PC-9 (cell line): ENCODE measurements at regions not wholly inside any gene's neighbourhood (a gene's known extent, or its start where the extent isn't known, plus 50 kb on each side); places are given as distances from the start of the nearest gene placed in this dataset.
"Not testable (repeated sequence)": the region's sequence is repeated elsewhere in the genome, so short reads cannot be mapped to it uniquely, and the experiment has no call there.

Source experiments
- BruUV-seq: library from RNA; stranded (reverse); fragments of 400-500 nt; replicated peaks from 2 replicates; lab custom pipeline; 2021; lab: Mats Ljungman, UMichigan
- CTCF ChIA-PET: fragments of 300-600 bp; sonication (Branson Sonifier 250); formaldehyde crosslinking; loops from one replicate; lab custom pipeline; 2022; ENCODE audit warnings: antibody characterized with exemption; lab: Charles Lee
- POLR2A ChIA-PET: fragments of 300-600 bp; sonication (Branson Sonifier 250); formaldehyde crosslinking; loops from one replicate; lab custom pipeline; 2022; ENCODE audit warnings: antibody characterized with exemption; ENCODE audit not compliant: unreplicated experiment; lab: Charles Lee
- DNase-seq, 2 experiments: peaks; one replicate each; pipeline versions ENCODE4 v3.0.0 to v3.0.0-alpha.2; 2015 to 2022; ENCODE audit warnings: mixed read lengths in 1 of 2
- H2AFZ ChIP-seq: fragments of 200-600 bp; sonication (generic); 2 replicates; pipeline ENCODE4 v1.8.1; 2017; ENCODE audit warnings: antibody characterized with exemption
- H3F3A ChIP-seq: fragments of 200-600 bp; sonication (generic); 2 replicates; pipeline ENCODE4 v1.8.1; 2017; ENCODE audit warnings: antibody characterized with exemption, mild to moderate bottlenecking, low read depth; ENCODE audit not compliant: insufficient read depth
- H3K27ac ChIP-seq: fragments of 200-600 bp; sonication (generic); 2 replicates; pipeline ENCODE4 v1.6.1; 2016; ENCODE audit warnings: mixed run types
- H3K27me3 ChIP-seq: fragments of 200-600 bp; sonication (generic); 2 replicates; pipeline ENCODE4 v1.6.1; 2016; ENCODE audit warnings: low read depth, mixed run types; ENCODE audit not compliant: insufficient read depth
- H3K36me3 ChIP-seq: fragments of 200-600 bp; sonication (generic); 2 replicates; pipeline ENCODE4 v1.6.1; 2016; ENCODE audit warnings: low read depth, mixed run types
- H3K4me1 ChIP-seq: fragments of 200-600 bp; sonication (generic); replicated peaks from 2 replicates; pipeline ENCODE4 v1.6.1; 2016; ENCODE audit warnings: mixed run types; ENCODE audit not compliant: insufficient read depth
- H3K4me2 ChIP-seq: fragments of 200-600 bp; sonication (generic); 2 replicates; pipeline ENCODE4 v1.6.1; 2017; ENCODE audit warnings: mixed run types
- H3K4me3 ChIP-seq: fragments of 200-600 bp; sonication (generic); 2 replicates; pipeline ENCODE4 v1.6.1; 2016; ENCODE audit warnings: mixed run types
- H3K79me2 ChIP-seq: fragments of 200-600 bp; sonication (generic); 2 replicates; pipeline ENCODE4 v1.6.1; 2017; ENCODE audit warnings: low read depth, mixed run types
- H3K9me2 ChIP-seq: fragments of 200-600 bp; sonication (generic); 2 replicates; pipeline ENCODE4 v1.8.1; 2017; ENCODE audit warnings: mild to moderate bottlenecking; ENCODE audit not compliant: insufficient read depth
- H3K9me3 ChIP-seq: fragments of 200-600 bp; sonication (generic); 2 replicates; pipeline ENCODE4 v1.8.1; 2016; ENCODE audit warnings: low read depth; ENCODE audit not compliant: insufficient read depth
- H4K20me1 ChIP-seq: fragments of 200-600 bp; sonication (generic); 2 replicates; pipeline ENCODE4 v1.8.1; 2017; ENCODE audit not compliant: insufficient read depth
- EZH2 ChIP-seq: fragments of 200-600 bp; sonication (generic); IDR thresholded peaks from 2 replicates; pipeline ENCODE4 v1.8.0; 2017; ENCODE audit warnings: antibody characterized with exemption, low read depth
- intact Hi-C: fragments of 100-400 bp; cut with micrococcal nuclease; formaldehyde crosslinking; loops from one replicate; pipeline ENCODE4 v1.10.0; 2022; ENCODE audit not compliant: unreplicated experiment
- TF ChIP-seq, protein P1 (sequence below): fragments of 200-600 bp; sonication (generic); conservative IDR thresholded peaks from 2 replicates; pipeline ENCODE4 v1.6.1; 2017; ENCODE audit warnings: mixed run types, antibody characterized with exemption, mild to moderate bottlenecking, moderate library complexity

DNA sequence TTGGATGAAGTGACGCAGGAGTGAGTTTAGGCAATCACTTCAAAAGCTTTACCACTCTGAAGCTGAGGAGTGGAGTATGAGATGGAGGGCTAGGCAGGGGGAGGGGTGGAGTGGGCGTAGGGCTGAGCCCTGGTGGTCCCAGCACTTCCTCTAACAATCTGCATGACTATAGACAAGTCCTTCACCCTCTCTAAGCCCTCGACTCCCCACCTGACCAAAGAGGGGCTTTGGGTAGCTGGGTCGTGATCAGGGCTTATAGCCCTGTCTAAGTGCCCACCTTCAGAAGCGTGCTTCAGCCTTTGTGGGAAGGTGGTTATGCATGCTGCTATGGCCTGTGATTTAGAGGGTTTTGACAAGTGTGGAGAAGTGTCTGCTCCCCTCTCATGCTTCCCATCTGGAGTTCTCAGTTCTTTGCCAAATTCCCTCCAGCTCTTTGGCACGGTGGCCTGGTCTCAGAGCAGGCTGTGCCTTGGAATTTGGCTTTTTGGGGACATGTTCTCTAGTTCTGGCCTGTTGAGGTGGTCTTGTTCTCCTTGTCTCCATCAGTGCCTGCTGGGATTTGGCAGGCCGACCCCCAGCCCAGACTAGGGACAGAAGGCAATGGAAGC, 53.0 kb downstream of the ACTBL2 start:
- no peak overlapping the region for H3K27ac ChIP-seq
- H4K20me1 ChIP-seq: no peaks in the 10 kb centered on the region
- H3F3A ChIP-seq: peaks cover 6% of the 10 kb centered on the region; the same call in 1 of the 2 replicates
- no peak overlapping the region for H3K4me3 ChIP-seq
- no peak for DNase-seq
- TF ChIP-seq, protein P1, sequence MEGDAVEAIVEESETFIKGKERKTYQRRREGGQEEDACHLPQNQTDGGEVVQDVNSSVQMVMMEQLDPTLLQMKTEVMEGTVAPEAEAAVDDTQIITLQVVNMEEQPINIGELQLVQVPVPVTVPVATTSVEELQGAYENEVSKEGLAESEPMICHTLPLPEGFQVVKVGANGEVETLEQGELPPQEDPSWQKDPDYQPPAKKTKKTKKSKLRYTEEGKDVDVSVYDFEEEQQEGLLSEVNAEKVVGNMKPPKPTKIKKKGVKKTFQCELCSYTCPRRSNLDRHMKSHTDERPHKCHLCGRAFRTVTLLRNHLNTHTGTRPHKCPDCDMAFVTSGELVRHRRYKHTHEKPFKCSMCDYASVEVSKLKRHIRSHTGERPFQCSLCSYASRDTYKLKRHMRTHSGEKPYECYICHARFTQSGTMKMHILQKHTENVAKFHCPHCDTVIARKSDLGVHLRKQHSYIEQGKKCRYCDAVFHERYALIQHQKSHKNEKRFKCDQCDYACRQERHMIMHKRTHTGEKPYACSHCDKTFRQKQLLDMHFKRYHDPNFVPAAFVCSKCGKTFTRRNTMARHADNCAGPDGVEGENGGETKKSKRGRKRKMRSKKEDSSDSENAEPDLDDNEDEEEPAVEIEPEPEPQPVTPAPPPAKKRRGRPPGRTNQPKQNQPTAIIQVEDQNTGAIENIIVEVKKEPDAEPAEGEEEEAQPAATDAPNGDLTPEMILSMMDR: no peak
- TF ChIP-seq EZH2: no peak
- no peak overlapping the region for H2AFZ ChIP-seq
- no TSS peak for BruUV-seq
- H3K79me2 ChIP-seq: no peaks in the 10 kb centered on the region
- intact Hi-C loops: no loop called here
- no peaks in the 10 kb centered on the region for H3K36me3 ChIP-seq
- peaks cover 11% of the 10 kb centered on the region for H3K4me1 ChIP-seq
- POLR2A ChIA-PET: no interaction called here
- H3K9me3 ChIP-seq: peaks cover 32% of the 10 kb centered on the region
- H3K9me2 ChIP-seq: no peaks in the 10 kb centered on the region
- no peaks in the 10 kb centered on the region for H3K27me3 ChIP-seq
- CTCF ChIA-PET: no interaction called here
- no peak overlapping the region for H3K4me2 ChIP-seq

DNA sequence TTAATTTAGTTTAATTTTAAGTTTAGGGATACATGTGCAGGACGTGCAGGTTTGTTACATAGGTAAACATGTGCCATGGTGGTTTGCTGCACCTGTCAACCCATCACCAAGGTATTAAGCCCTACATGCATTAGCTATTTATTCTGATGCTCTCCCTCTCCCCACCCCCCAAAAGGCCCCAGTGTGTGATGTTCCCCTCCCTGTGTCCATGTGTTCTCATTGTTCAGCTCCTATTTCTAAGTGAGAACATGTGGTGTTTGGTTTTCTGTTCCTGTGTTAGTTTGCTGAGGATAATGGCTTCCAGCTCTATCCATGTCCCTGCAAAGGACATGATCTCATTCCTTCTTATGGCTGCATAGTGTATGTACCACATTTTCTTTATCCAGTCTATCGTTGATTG, 53.6 kb downstream of the ACTBL2 start:
- CTCF ChIA-PET, H3K4me3 ChIP-seq, H3K36me3 ChIP-seq, H4K20me1 ChIP-seq, BruUV-seq, H3K79me2 ChIP-seq, DNase-seq, intact Hi-C loops, H3K4me2 ChIP-seq, H2AFZ ChIP-seq, H3K4me1 ChIP-seq, POLR2A ChIA-PET, H3F3A ChIP-seq, H3K27me3 ChIP-seq, H3K9me2 ChIP-seq, H3K27ac ChIP-seq: not testable (repeated sequence)
- H3K9me3 ChIP-seq: peaks cover 27% of the 10 kb centered on the region

DNA sequence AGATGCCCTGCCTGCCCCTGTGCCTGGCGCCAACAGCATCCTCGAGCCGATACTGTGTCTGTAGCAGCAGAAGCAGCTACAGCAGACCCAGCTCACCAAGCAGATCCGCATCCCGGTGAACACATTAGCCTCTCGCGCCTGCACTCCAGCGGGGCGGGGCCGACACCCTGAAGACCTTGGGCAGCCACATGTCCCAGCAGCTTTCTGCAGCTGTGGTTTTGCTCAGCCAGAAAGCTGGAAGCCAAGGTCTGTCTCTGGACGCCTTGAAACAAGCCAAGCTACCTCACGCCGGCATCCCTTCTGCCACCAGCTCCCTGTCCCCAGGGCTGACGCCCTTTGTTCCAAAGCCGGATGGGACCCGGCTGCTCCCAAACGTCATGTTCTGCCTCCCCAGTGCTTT, 59.6 kb downstream of the ACTBL2 start:
- intact Hi-C loops: no loop called here
- ChIA-PET POLR2A (no interaction called here), CTCF (no interaction called here)
- TF ChIP-seq EZH2: no peak
- TF ChIP-seq, protein P1: no peak
- Histone ChIP-seq H3K79me2 (no peaks in the 10 kb centered on the region), H3K9me3 (peaks cover 7% of the 10 kb centered on the region; the same call in 1 of the 2 replicates), H3F3A (no peaks in the 10 kb centered on the region), H3K4me2 (no peak overlapping the region), H2AFZ (no peak overlapping the region), H4K20me1 (no peaks in the 10 kb centered on the region), H3K27me3 (no peaks in the 10 kb centered on the region), H3K9me2 (no peaks in the 10 kb centered on the region; the same call in 1 of the 2 replicates), H3K36me3 (no peaks in the 10 kb centered on the region), H3K4me3 (no peak overlapping the region), H3K4me1 (no peaks in the 10 kb centered on the region), H3K27ac (no peak overlapping the region)
- BruUV-seq: no TSS peak
- DNase-seq: no peak

DNA sequence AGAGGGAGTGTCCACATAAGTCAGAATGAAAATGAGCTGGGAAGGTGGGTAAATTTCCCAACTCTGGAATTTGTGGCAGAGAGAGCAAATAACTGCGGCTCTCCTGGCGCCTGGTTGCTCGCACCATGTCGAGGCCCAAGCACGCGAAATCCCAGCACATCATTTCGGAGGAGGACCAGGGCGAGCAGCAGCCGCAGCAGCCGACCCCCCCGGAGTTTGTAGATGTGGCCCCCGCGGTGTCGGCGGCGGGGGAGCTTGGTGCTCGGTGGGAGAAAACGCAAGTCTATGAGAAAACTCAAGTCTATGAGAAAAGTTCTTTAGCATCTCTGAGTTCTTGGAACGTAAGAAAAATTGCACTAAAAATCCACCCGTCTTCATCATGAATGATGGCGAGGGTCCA, 60.3 kb downstream of the ACTBL2 start:
- no TSS peak for BruUV-seq
- no peak for DNase-seq
- POLR2A ChIA-PET: no interaction called here
- H3K27ac ChIP-seq: no peak overlapping the region
- no peaks in the 10 kb centered on the region for H3K79me2 ChIP-seq
- no peak overlapping the region for H3K4me2 ChIP-seq
- CTCF ChIA-PET: no interaction called here
- H3K9me3 ChIP-seq: peaks cover 6% of the 10 kb centered on the region; the same call in 1 of the 2 replicates
- intact Hi-C loops: no loop called here
- no peaks in the 10 kb centered on the region for H3F3A ChIP-seq
- TF ChIP-seq, protein P1: no peak
- TF ChIP-seq EZH2: no peak
- no peaks in the 10 kb centered on the region for H4K20me1 ChIP-seq
- no peaks in the 10 kb centered on the region for H3K27me3 ChIP-seq
- no peak overlapping the region for H3K4me3 ChIP-seq
- H3K36me3 ChIP-seq: no peaks in the 10 kb centered on the region
- H3K9me2 ChIP-seq: no peaks in the 10 kb centered on the region; the same call in 1 of the 2 replicates
- H3K4me1 ChIP-seq: no peaks in the 10 kb centered on the region
- no peak overlapping the region for H2AFZ ChIP-seq
